SK-N-SH (cell line): ENCODE measurements at regions not wholly inside any gene's neighbourhood (a gene's known extent, or its start where the extent isn't known, plus 50 kb on each side); places are given as distances from the start of the nearest gene placed in this dataset.

Experiments used
- CTCF ChIA-PET: fragments of 300-600, 350-600 bp; formaldehyde crosslinking; extraction: SDS; loops from one replicate; lab custom pipeline; 2021; lab: Yijun Ruan, JAX
- POLR2A ChIA-PET: fragments of 350-600 bp; sonication (Branson Sonifier 250); formaldehyde crosslinking; extraction: SDS; loops from one replicate; lab custom pipeline; 2020; ENCODE audit warnings: antibody characterized with exemption, inconsistent platforms; lab: Yijun Ruan, JAX
- DNase-seq: peaks from one replicate; pipeline ENCODE4 v3.0.0; 2012
- H2AFZ ChIP-seq: fragments of 200-600 bp; sonication (generic); 2 replicates; pipeline ENCODE4 v1.8.1; 2016; ENCODE audit warnings: antibody characterized with exemption, mild to moderate bottlenecking, low read depth
- H3F3A ChIP-seq: fragments of 200-600 bp; sonication (generic); replicated peaks from 2 replicates; pipeline ENCODE3; 2016; ENCODE audit warnings: antibody characterized with exemption, mild to moderate bottlenecking; ENCODE audit not compliant: insufficient read depth
- H3K27ac ChIP-seq, 2 experiments: fragments of 200-500 bp in 1 of 2; fragments of 200-600 bp in 1 of 2; sonication (Bioruptor generic) in 1 of 2; sonication (generic), shearing (Covaris generic) in 1 of 2; 2 replicates each; pipeline versions ENCODE4 v1.5.1 to v1.6.1; 2014 to 2016; ENCODE audit warnings: low read depth in 2 of 2, inconsistent platforms in 1 of 2, low read length in 1 of 2, mild to moderate bottlenecking in 1 of 2, mixed read lengths in 1 of 2
- H3K27me3 ChIP-seq: fragments of 200-600 bp; sonication (generic), shearing (Covaris generic); 2 replicates; pipeline ENCODE4 v1.6.1; 2016; ENCODE audit warnings: mixed run types; ENCODE audit not compliant: insufficient read depth
- H3K36me3 ChIP-seq, 2 experiments: fragments of 200-500 bp in 1 of 2; fragments of 200-600 bp in 1 of 2; sonication (Bioruptor generic) in 1 of 2; sonication (generic) in 1 of 2; replicated peaks in 1 of 2; 2 replicates each; pipeline versions ENCODE3 to v1.5.1; 2014 to 2016; ENCODE audit warnings: low read length in 1 of 2, mild to moderate bottlenecking in 1 of 2; ENCODE audit not compliant: insufficient read depth in 2 of 2, control insufficient read depth in 1 of 2
- H3K4me1 ChIP-seq, 2 experiments: fragments of 200-500 bp in 1 of 2; fragments of 200-600 bp in 1 of 2; sonication (Bioruptor generic) in 1 of 2; sonication (generic), shearing (Covaris generic) in 1 of 2; 2 replicates each; pipeline versions ENCODE4 v1.5.1 to v1.6.1; 2014 to 2016; ENCODE audit warnings: low read depth in 1 of 2, low read length in 1 of 2, mixed run types in 1 of 2; ENCODE audit not compliant: insufficient read depth in 2 of 2, control insufficient read depth in 1 of 2
- H3K4me2 ChIP-seq: fragments of 200-600 bp; sonication (generic), shearing (Covaris generic); 2 replicates; pipeline ENCODE4 v1.6.1; 2017; ENCODE audit warnings: mixed run types
- H3K4me3 ChIP-seq, 2 experiments: fragments of 200-500 bp in 1 of 2; fragments of 200-600 bp in 1 of 2; sonication (Bioruptor generic) in 1 of 2; sonication (generic), shearing (Covaris generic) in 1 of 2; 2 replicates each; pipeline versions ENCODE4 v1.5.1 to v1.8.1; 2014 to 2016; ENCODE audit warnings: low read depth in 2 of 2, inconsistent platforms in 1 of 2, low read length in 1 of 2, mild to moderate bottlenecking in 1 of 2, mixed read lengths in 1 of 2, moderate library complexity in 1 of 2
- H3K79me2 ChIP-seq: fragments of 200-600 bp; sonication (generic); 2 replicates; pipeline ENCODE4 v1.8.1; 2017; ENCODE audit warnings: mild to moderate bottlenecking; ENCODE audit not compliant: insufficient read depth
- H3K9ac ChIP-seq: fragments of 200-600 bp; sonication (generic); 2 replicates; pipeline ENCODE4 v1.6.1; 2017; ENCODE audit warnings: mixed run types
- H3K9me2 ChIP-seq: fragments of 200-600 bp; sonication (generic); 2 replicates; pipeline ENCODE4 v1.6.1; 2017; ENCODE audit warnings: mixed run types
- H3K9me3 ChIP-seq: fragments of 200-600 bp; sonication (generic); 2 replicates; pipeline ENCODE4 v1.6.1; 2017; ENCODE audit warnings: mixed run types, mild to moderate bottlenecking, moderate library complexity
- H4K20me1 ChIP-seq: fragments of 200-600 bp; sonication (generic); 2 replicates; pipeline ENCODE4 v1.6.1; 2017; ENCODE audit warnings: mild to moderate bottlenecking, mixed run types; ENCODE audit not compliant: insufficient read depth
- EZH2phosphoT487 ChIP-seq: fragments of 200-600 bp; sonication (generic); IDR thresholded peaks from 2 replicates; pipeline ENCODE4 v1.6.1; 2017; ENCODE audit warnings: low read depth, mixed run types, mild to moderate bottlenecking, antibody characterized with exemption, moderate library complexity, borderline replicate concordance
- FOSL2 ChIP-seq: IDR thresholded peaks from 2 replicates; pipeline ENCODE4 v1.4.0; 2012; ENCODE audit warnings: low read depth, mild to moderate bottlenecking, moderate library complexity, borderline replicate concordance
- FOXJ3 ChIP-seq: sonication (generic); formaldehyde crosslinking; IDR thresholded peaks from 2 replicates; pipeline ENCODE4 v1.5.1; 2020; ENCODE audit warnings: mild to moderate bottlenecking, missing genetic modification reagents
- GABPA ChIP-seq: IDR thresholded peaks from 2 replicates; pipeline ENCODE4 v1.4.0; 2012; ENCODE audit warnings: low read depth, mild to moderate bottlenecking
- IRF3 ChIP-seq: fragments of 150-350 bp; IDR thresholded peaks from 2 replicates; pipeline ENCODE4 v1.6.1; 2016; ENCODE audit warnings: mild to moderate bottlenecking, low read depth, low read length
- JUND ChIP-seq: IDR thresholded peaks from 2 replicates; pipeline ENCODE4 v1.4.0; 2012
- MAX ChIP-seq: IDR thresholded peaks from 2 replicates; pipeline ENCODE4 v1.4.0; 2012; ENCODE audit warnings: low read depth
- MEF2A ChIP-seq: IDR thresholded peaks from 2 replicates; pipeline ENCODE4 v1.4.0; 2012; ENCODE audit warnings: low read depth, borderline replicate concordance
- NFIC ChIP-seq: IDR thresholded peaks from 2 replicates; pipeline ENCODE4 v1.4.0; 2012; ENCODE audit warnings: borderline replicate concordance
- POLR2AphosphoS5 ChIP-seq: IDR thresholded peaks from 2 replicates; pipeline ENCODE4 v1.6.1; 2012; ENCODE audit warnings: low read depth, low read length
- RAD21 ChIP-seq: IDR thresholded peaks from 2 replicates; pipeline ENCODE4 v1.6.1; 2012; ENCODE audit warnings: mild to moderate bottlenecking, low read length
- RXRA ChIP-seq: IDR thresholded peaks from 2 replicates; pipeline ENCODE4 v1.4.0; 2012; ENCODE audit warnings: low read depth, mild to moderate bottlenecking, borderline replicate concordance
- TAF1 ChIP-seq: IDR thresholded peaks from 2 replicates; pipeline ENCODE4 v1.6.1; 2012; ENCODE audit warnings: low read depth, mild to moderate bottlenecking, low read length, moderate library complexity, borderline replicate concordance
- USF1 ChIP-seq: IDR thresholded peaks from 2 replicates; pipeline ENCODE4 v1.4.0; 2012; ENCODE audit warnings: low read depth, borderline replicate concordance
- USF2 ChIP-seq: fragments of 150-350 bp; IDR thresholded peaks from 2 replicates; pipeline ENCODE4 v1.6.1; 2017; ENCODE audit warnings: antibody characterized with exemption, low read length, low read depth, borderline replicate concordance
- YY1 ChIP-seq: IDR thresholded peaks from 2 replicates; pipeline ENCODE4 v1.4.0; 2012; ENCODE audit warnings: low read depth, mild to moderate bottlenecking
- WGBS: methylation state at CpG from one replicate; pipeline ENCODE4 v1.1.6; 2017; ENCODE audit warnings: low lambda C conversion rate; 5-methylcytosine and 5-hydroxymethylcytosine counted together
- TF ChIP-seq, protein P1 (sequence below): fragments of 200-600 bp; sonication (generic); IDR thresholded peaks from 2 replicates; pipeline ENCODE4 v1.6.1; 2017; ENCODE audit warnings: antibody characterized with exemption, mild to moderate bottlenecking, moderate library complexity
- TF ChIP-seq, protein P2 (sequence below): IDR thresholded peaks from 2 replicates; pipeline ENCODE4; 2012

- TF ChIP-seq JUND = no peak
- no peak for TF ChIP-seq MAX
- TF ChIP-seq POLR2AphosphoS5 = no peak
- TF ChIP-seq, protein P1, sequence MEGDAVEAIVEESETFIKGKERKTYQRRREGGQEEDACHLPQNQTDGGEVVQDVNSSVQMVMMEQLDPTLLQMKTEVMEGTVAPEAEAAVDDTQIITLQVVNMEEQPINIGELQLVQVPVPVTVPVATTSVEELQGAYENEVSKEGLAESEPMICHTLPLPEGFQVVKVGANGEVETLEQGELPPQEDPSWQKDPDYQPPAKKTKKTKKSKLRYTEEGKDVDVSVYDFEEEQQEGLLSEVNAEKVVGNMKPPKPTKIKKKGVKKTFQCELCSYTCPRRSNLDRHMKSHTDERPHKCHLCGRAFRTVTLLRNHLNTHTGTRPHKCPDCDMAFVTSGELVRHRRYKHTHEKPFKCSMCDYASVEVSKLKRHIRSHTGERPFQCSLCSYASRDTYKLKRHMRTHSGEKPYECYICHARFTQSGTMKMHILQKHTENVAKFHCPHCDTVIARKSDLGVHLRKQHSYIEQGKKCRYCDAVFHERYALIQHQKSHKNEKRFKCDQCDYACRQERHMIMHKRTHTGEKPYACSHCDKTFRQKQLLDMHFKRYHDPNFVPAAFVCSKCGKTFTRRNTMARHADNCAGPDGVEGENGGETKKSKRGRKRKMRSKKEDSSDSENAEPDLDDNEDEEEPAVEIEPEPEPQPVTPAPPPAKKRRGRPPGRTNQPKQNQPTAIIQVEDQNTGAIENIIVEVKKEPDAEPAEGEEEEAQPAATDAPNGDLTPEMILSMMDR = no peak
- TF ChIP-seq NFIC = no peak
- TF ChIP-seq GABPA = no peak
- no peak for TF ChIP-seq USF1
- TF ChIP-seq MEF2A = no peak
- TF ChIP-seq USF2 = no peak
- TF ChIP-seq RAD21 = no peak
- TF ChIP-seq YY1 = no peak
- no peak for TF ChIP-seq IRF3
- no peak for TF ChIP-seq TAF1
- TF ChIP-seq, protein P2, sequence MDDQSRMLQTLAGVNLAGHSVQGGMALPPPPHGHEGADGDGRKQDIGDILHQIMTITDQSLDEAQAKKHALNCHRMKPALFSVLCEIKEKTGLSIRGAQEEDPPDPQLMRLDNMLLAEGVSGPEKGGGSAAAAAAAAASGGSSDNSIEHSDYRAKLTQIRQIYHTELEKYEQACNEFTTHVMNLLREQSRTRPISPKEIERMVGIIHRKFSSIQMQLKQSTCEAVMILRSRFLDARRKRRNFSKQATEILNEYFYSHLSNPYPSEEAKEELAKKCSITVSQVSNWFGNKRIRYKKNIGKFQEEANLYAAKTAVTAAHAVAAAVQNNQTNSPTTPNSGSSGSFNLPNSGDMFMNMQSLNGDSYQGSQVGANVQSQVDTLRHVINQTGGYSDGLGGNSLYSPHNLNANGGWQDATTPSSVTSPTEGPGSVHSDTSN = no peak
- TF ChIP-seq RXRA = no peak
- no peak for TF ChIP-seq FOSL2
- TF ChIP-seq EZH2phosphoT487 = no peak
- TF ChIP-seq FOXJ3 (CRISPR knock-in tag) = no peak
- POLR2A ChIA-PET = no interaction called here
- Histone ChIP-seq H4K20me1 (no peaks in the 10 kb centered on the region), H3K27me3 (no peaks in the 10 kb centered on the region), H3K36me3 (no peaks in the 10 kb centered on the region), H2AFZ (no peak overlapping the region), H3K4me1 (no peaks in the 10 kb centered on the region), H3K4me2 (no peak overlapping the region), H3F3A (no peaks in the 10 kb centered on the region), H3K9me2 (no peaks in the 10 kb centered on the region), H3K9me3 (no peaks in the 10 kb centered on the region), H3K4me3 (no peak overlapping the region), H3K9ac (no peak overlapping the region), H3K27ac (no peak overlapping the region), H3K79me2 (no peaks in the 10 kb centered on the region)
- CTCF ChIA-PET = no interaction called here
- DNase-seq = no peak
- 46% methylated on average over 5 of the region's 5 CpGs for WGBS
Observed at GRCh38 chr16:9484881-9485280, 393.4 kb downstream of the HAPSTR1 start.
